IMR-90 (cell line): ENCODE measurements at regions not wholly inside any gene's neighbourhood (a gene's known extent, or its start where the extent isn't known, plus 50 kb on each side); places are given as distances from the start of the nearest gene placed in this dataset.

Experiments used
- ATAC-seq: fragments of 200-7000 bp; cut with Tn5 transposase; 2 replicates; pipeline ENCODE4 v1.9.1; 2020; ENCODE audit warnings: low read depth, mild to moderate bottlenecking, moderate library complexity
- BruUV-seq: library from RNA; stranded (reverse); fragments of 400-500 nt; replicated peaks from 2 replicates; lab custom pipeline; 2021; lab: Mats Ljungman, UMichigan
- CTCF ChIA-PET: fragments of 300-600 bp; formaldehyde crosslinking; extraction: SDS; loops from one replicate; lab custom pipeline; 2021; ENCODE audit warnings: antibody characterized with exemption; lab: Yijun Ruan, JAX
- POLR2A ChIA-PET: fragments of 300-600 bp; sonication (Branson Sonifier 250); formaldehyde crosslinking; loops from one replicate; lab custom pipeline; 2022; ENCODE audit warnings: antibody characterized with exemption; ENCODE audit not compliant: unreplicated experiment; lab: Charles Lee
- DNase-seq: peaks from one replicate; pipeline ENCODE4 v3.0.0; 2013
- H2AFZ ChIP-seq: replicated peaks from 2 replicates; pipeline ENCODE3; 2013; ENCODE audit warnings: low read length, mild to moderate bottlenecking; ENCODE audit not compliant: poor library complexity
- H2AK5ac ChIP-seq: 2 replicates; pipeline ENCODE4 v1.6.1; 2013; ENCODE audit warnings: low read depth, low read length, inconsistent platforms
- H2AK9ac ChIP-seq: replicated peaks from 2 replicates; pipeline ENCODE3; 2013; ENCODE audit warnings: mild to moderate bottlenecking, low read depth, low read length, moderate library complexity; ENCODE audit not compliant: poor library complexity
- H2BK120ac ChIP-seq: 2 replicates; pipeline ENCODE4 v1.6.1; 2013; ENCODE audit warnings: low read depth, low read length, inconsistent platforms
- H2BK15ac ChIP-seq: 3 replicates; pipeline ENCODE4 v1.6.1; 2013; ENCODE audit warnings: low read depth, low read length, inconsistent platforms
- H2BK20ac ChIP-seq: 2 replicates; pipeline ENCODE4 v1.6.1; 2013; ENCODE audit warnings: low read depth, mild to moderate bottlenecking, inconsistent platforms, low read length, moderate library complexity
- H2BK5ac ChIP-seq: 2 replicates; pipeline ENCODE4 v1.6.1; 2013; ENCODE audit warnings: mild to moderate bottlenecking, low read depth, low read length, inconsistent platforms; ENCODE audit not compliant: poor library complexity, severe bottlenecking
- H3K14ac ChIP-seq: replicated peaks from 2 replicates; pipeline ENCODE4 v1.6.1; 2013; ENCODE audit warnings: low read depth, low read length, inconsistent platforms
- H3K18ac ChIP-seq: 2 replicates; pipeline ENCODE4 v1.6.1; 2013; ENCODE audit warnings: low read depth, low read length, control low read depth
- H3K23ac ChIP-seq: 2 replicates; pipeline ENCODE4 v1.6.1; 2013; ENCODE audit warnings: low read depth, low read length, inconsistent platforms
- H3K27ac ChIP-seq: 2 replicates; pipeline ENCODE4 v1.5.1; 2013; ENCODE audit warnings: mild to moderate bottlenecking, control low read depth, low read length; ENCODE audit not compliant: insufficient read depth
- H3K27me3 ChIP-seq: 2 replicates; pipeline ENCODE4 v1.6.1; 2013; ENCODE audit warnings: low read length; ENCODE audit not compliant: control insufficient read depth, insufficient read depth
- H3K36me3 ChIP-seq: 2 replicates; pipeline ENCODE4 v1.6.1; 2013; ENCODE audit warnings: low read length, mixed read lengths; ENCODE audit not compliant: control insufficient read depth, insufficient read depth
- H3K4ac ChIP-seq: 2 replicates; pipeline ENCODE4 v1.6.1; 2013; ENCODE audit warnings: low read depth, low read length, inconsistent platforms
- H3K4me1 ChIP-seq: 2 replicates; pipeline ENCODE4 v1.6.1; 2013; ENCODE audit warnings: low read length, mixed read lengths; ENCODE audit not compliant: control insufficient read depth, insufficient read depth
- H3K4me2 ChIP-seq: 2 replicates; pipeline ENCODE4 v1.6.1; 2013; ENCODE audit warnings: low read depth, mild to moderate bottlenecking, control low read depth, low read length, moderate library complexity
- H3K4me3 ChIP-seq: 2 replicates; pipeline ENCODE4 v1.5.1; 2013; ENCODE audit warnings: low read depth, mild to moderate bottlenecking, control low read depth, low read length, moderate library complexity; ENCODE audit not compliant: insufficient read depth
- H3K56ac ChIP-seq: 2 replicates; pipeline ENCODE4 v1.6.1; 2013; ENCODE audit warnings: low read length, inconsistent platforms; ENCODE audit not compliant: insufficient read depth; ENCODE audit errors: extremely low read depth
- H3K79me1 ChIP-seq, 2 experiments: 2 replicates each; pipeline ENCODE4 v1.6.1; 2013; ENCODE audit warnings: low read length in 2 of 2, inconsistent platforms in 1 of 2, low read depth in 1 of 2
- H3K9ac ChIP-seq: 2 replicates; pipeline ENCODE4 v1.6.1; 2013; ENCODE audit warnings: low read depth, low read length, control low read depth
- H3K9me1 ChIP-seq: 2 replicates; pipeline ENCODE4 v1.6.1; 2013; ENCODE audit warnings: low read length, inconsistent platforms; ENCODE audit not compliant: insufficient read depth
- H3K9me3 ChIP-seq: 2 replicates; pipeline ENCODE4 v1.6.1; 2013; ENCODE audit warnings: low read length; ENCODE audit not compliant: control insufficient read depth, insufficient read depth
- H4K20me1 ChIP-seq: 2 replicates; pipeline ENCODE4 v1.6.1; 2013; ENCODE audit warnings: low read length, inconsistent platforms; ENCODE audit not compliant: insufficient read depth
- H4K5ac ChIP-seq: 2 replicates; pipeline ENCODE4 v1.6.1; 2013; ENCODE audit warnings: mild to moderate bottlenecking, low read depth, low read length, control low read depth
- H4K8ac ChIP-seq, 2 experiments: 2 replicates each; pipeline ENCODE4 v1.6.1; 2013; ENCODE audit warnings: low read depth in 2 of 2, low read length in 2 of 2, control low read depth in 1 of 2, inconsistent platforms in 1 of 2
- H4K91ac ChIP-seq: 2 replicates; pipeline ENCODE4 v1.6.1; 2013; ENCODE audit warnings: low read depth, low read length, inconsistent platforms; ENCODE audit not compliant: insufficient read depth
- BHLHE40 ChIP-seq: fragments of 150-350 bp; IDR thresholded peaks from 2 replicates; pipeline ENCODE4 v1.6.1; 2016; ENCODE audit warnings: mild to moderate bottlenecking, low read depth, low read length
- CEBPB ChIP-seq: IDR thresholded peaks from 2 replicates; pipeline ENCODE4 v1.6.1; 2012; ENCODE audit warnings: low read depth, low read length, improper control_type of control experiment
- CHD1 ChIP-seq: IDR thresholded peaks from 2 replicates; pipeline ENCODE4 v1.6.1; 2012; ENCODE audit warnings: low read depth, low read length, improper control_type of control experiment
- FOS ChIP-seq: fragments of 150-350 bp; IDR thresholded peaks from 2 replicates; pipeline ENCODE4 v1.6.1; 2016; ENCODE audit warnings: low read depth, low read length
- MAFK ChIP-seq: IDR thresholded peaks from 2 replicates; pipeline ENCODE4 v1.6.1; 2012; ENCODE audit warnings: low read depth, low read length, improper control_type of control experiment
- MAZ ChIP-seq: IDR thresholded peaks from 2 replicates; pipeline ENCODE4 v1.6.1; 2012; ENCODE audit warnings: low read depth, mild to moderate bottlenecking, low read length, improper control_type of control experiment, moderate library complexity, borderline replicate concordance
- MXI1 ChIP-seq: IDR thresholded peaks from 2 replicates; pipeline ENCODE4 v1.6.1; 2012; ENCODE audit warnings: low read depth, mild to moderate bottlenecking, low read length, moderate library complexity, borderline replicate concordance
- NFE2L2 ChIP-seq: fragments of 150-350 bp; IDR thresholded peaks from 2 replicates; pipeline ENCODE4 v1.6.1; 2016; ENCODE audit warnings: low read depth, mild to moderate bottlenecking, low read length
- POLR2A ChIP-seq: IDR thresholded peaks from 2 replicates; pipeline ENCODE4 v1.6.1; 2012; ENCODE audit warnings: mild to moderate bottlenecking, low read depth, low read length
- RAD21 ChIP-seq: IDR thresholded peaks from 2 replicates; pipeline ENCODE4 v1.6.1; 2012; ENCODE audit warnings: low read length, improper control_type of control experiment
- RFX5 ChIP-seq: IDR thresholded peaks from 2 replicates; pipeline ENCODE4 v1.8.0; 2012; ENCODE audit warnings: low read depth, mild to moderate bottlenecking, low read length, moderate library complexity
- SMC3 ChIP-seq: fragments of 150-350 bp; IDR thresholded peaks from 2 replicates; pipeline ENCODE4 v1.6.1; 2016; ENCODE audit warnings: low read depth, mild to moderate bottlenecking, antibody characterized with exemption, low read length, moderate library complexity
- WGBS, 2 experiments: methylation state at CpG; one replicate each; pipeline versions ENCODE4 v1.1.5 to v1.1.7; 2013; ENCODE audit warnings: missing lambda C conversion rate in 2 of 2; ENCODE audit not compliant: insufficient read length in 1 of 2; ENCODE audit errors: extremely low coverage in 2 of 2; 5-methylcytosine and 5-hydroxymethylcytosine counted together
- dilution Hi-C: fragments of 300-500 bp; cut with HindIII; formaldehyde crosslinking; loops from one replicate; pipeline ENCODE4 v1.14.3; 2018; ENCODE audit warnings: low sequenced_read_pairs; ENCODE audit not compliant: unreplicated experiment
- in situ Hi-C: fragments of 300-500 bp; cut with MboI; formaldehyde crosslinking; loops from 3 replicates; pipeline ENCODE4 v1.14.3; 2019; ENCODE audit warnings: low sequenced_read_pairs, inconsistent platforms, mixed read lengths
- intact Hi-C: fragments of 100-400 bp; cut with micrococcal nuclease; formaldehyde crosslinking; loops from 2 replicates; pipeline ENCODE4 v1.10.0; 2022
- TF ChIP-seq, protein P1 (sequence below): conservative IDR thresholded peaks from 2 replicates; pipeline ENCODE4 v1.5.1; 2012; ENCODE audit warnings: mild to moderate bottlenecking, low read depth, low read length, improper control_type of control experiment
- TF ChIP-seq, protein P2 (sequence below): fragments of 150-350 bp; IDR thresholded peaks from 2 replicates; pipeline ENCODE4 v1.6.1; 2016; ENCODE audit warnings: low read depth, mild to moderate bottlenecking, low read length, moderate library complexity, borderline replicate concordance
- TF ChIP-seq, protein P3 (sequence below): fragments of 150-350 bp; IDR thresholded peaks from 2 replicates; pipeline ENCODE4 v1.6.1; 2017; ENCODE audit warnings: mild to moderate bottlenecking, antibody characterized with exemption, low read length, low read depth

GRCh38 chr12:111168009-111168900 lies 200.6 kb downstream of the PHETA1 start:
- H3K9ac ChIP-seq: no peak overlapping the region
- ATAC-seq: no peak
- H2BK5ac ChIP-seq: no peak overlapping the region
- no peak for DNase-seq
- H3K4ac ChIP-seq: no peak overlapping the region
- no TSS peak for BruUV-seq
- H2AK5ac ChIP-seq: no peak overlapping the region
- no peaks in the 10 kb centered on the region for H3K79me1 ChIP-seq
- ChIA-PET CTCF (no interaction called here), POLR2A (no interaction called here)
- no peaks in the 10 kb centered on the region for H3K4me1 ChIP-seq
- no peak overlapping the region for H2AK9ac ChIP-seq
- no peak overlapping the region for H2BK15ac ChIP-seq
- no peak overlapping the region for H3K27ac ChIP-seq
- H3K36me3 ChIP-seq: no peaks in the 10 kb centered on the region
- H3K4me3 ChIP-seq: no peak overlapping the region
- H2AFZ ChIP-seq: no peak overlapping the region
- H3K4me2 ChIP-seq: no peak overlapping the region
- H2BK20ac ChIP-seq: no peak overlapping the region
- H4K20me1 ChIP-seq: no peaks in the 10 kb centered on the region
- H4K8ac ChIP-seq: no peak overlapping the region
- no peaks in the 10 kb centered on the region for H3K9me1 ChIP-seq
- in situ Hi-C loops (no loop called here), dilution Hi-C loops (no loop called here), intact Hi-C loops (no loop called here)
- H4K5ac ChIP-seq: no peak overlapping the region
- H3K14ac ChIP-seq: no peak overlapping the region
- no peaks in the 10 kb centered on the region for H3K9me3 ChIP-seq
- no peak overlapping the region for H3K18ac ChIP-seq
- H3K23ac ChIP-seq: no peak overlapping the region
- H4K91ac ChIP-seq: no peak overlapping the region
- no peak overlapping the region for H2BK120ac ChIP-seq
- WGBS, 2 experiments: 49% methylated on average over 4 of the region's 16 CpGs; no CpG with 5 or more reads in 1 of the 2 experiments
- H3K56ac ChIP-seq: no peak overlapping the region
- H3K27me3 ChIP-seq: no peaks in the 10 kb centered on the region; the same call in 1 of the 2 replicates
- TF ChIP-seq BHLHE40 (no peak), CEBPB (no peak), RAD21 (no peak), MAFK (no peak), SMC3 (no peak), CHD1 (no peak), RFX5 (no peak), NFE2L2 (no peak), MXI1 (no peak), POLR2A (no peak), FOS (no peak), MAZ (no peak)
- TF ChIP-seq, protein P1, sequence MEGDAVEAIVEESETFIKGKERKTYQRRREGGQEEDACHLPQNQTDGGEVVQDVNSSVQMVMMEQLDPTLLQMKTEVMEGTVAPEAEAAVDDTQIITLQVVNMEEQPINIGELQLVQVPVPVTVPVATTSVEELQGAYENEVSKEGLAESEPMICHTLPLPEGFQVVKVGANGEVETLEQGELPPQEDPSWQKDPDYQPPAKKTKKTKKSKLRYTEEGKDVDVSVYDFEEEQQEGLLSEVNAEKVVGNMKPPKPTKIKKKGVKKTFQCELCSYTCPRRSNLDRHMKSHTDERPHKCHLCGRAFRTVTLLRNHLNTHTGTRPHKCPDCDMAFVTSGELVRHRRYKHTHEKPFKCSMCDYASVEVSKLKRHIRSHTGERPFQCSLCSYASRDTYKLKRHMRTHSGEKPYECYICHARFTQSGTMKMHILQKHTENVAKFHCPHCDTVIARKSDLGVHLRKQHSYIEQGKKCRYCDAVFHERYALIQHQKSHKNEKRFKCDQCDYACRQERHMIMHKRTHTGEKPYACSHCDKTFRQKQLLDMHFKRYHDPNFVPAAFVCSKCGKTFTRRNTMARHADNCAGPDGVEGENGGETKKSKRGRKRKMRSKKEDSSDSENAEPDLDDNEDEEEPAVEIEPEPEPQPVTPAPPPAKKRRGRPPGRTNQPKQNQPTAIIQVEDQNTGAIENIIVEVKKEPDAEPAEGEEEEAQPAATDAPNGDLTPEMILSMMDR: no peak
- TF ChIP-seq, protein P2, sequence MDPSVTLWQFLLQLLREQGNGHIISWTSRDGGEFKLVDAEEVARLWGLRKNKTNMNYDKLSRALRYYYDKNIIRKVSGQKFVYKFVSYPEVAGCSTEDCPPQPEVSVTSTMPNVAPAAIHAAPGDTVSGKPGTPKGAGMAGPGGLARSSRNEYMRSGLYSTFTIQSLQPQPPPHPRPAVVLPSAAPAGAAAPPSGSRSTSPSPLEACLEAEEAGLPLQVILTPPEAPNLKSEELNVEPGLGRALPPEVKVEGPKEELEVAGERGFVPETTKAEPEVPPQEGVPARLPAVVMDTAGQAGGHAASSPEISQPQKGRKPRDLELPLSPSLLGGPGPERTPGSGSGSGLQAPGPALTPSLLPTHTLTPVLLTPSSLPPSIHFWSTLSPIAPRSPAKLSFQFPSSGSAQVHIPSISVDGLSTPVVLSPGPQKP: no peak
- TF ChIP-seq, protein P3, sequence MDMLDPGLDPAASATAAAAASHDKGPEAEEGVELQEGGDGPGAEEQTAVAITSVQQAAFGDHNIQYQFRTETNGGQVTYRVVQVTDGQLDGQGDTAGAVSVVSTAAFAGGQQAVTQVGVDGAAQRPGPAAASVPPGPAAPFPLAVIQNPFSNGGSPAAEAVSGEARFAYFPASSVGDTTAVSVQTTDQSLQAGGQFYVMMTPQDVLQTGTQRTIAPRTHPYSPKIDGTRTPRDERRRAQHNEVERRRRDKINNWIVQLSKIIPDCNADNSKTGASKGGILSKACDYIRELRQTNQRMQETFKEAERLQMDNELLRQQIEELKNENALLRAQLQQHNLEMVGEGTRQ: no peak
